ENCODE measurements at regions not wholly inside any gene's neighbourhood (a gene's known extent, or its start where the extent isn't known, plus 50 kb on each side); places are given as distances from the start of the nearest gene placed in this dataset.

DNA sequence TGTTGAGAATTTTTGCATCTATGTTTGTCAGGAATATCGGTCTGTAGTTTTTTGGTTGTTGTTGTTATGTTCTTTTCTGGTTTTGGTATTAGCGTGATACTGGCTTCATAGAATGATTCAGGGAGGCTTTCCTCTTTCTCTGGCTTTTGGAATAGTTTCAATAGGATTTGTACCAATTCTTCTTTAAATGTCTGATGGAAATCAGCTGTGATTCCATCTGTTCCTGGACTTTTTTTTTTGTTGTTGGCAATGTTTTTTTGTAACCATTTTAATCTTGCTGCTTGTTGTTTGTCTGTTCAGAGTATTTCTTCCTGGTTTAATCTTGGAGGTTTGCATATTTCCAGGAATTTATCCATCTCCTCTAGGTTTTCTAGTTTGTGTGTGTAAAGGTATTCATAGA lies 81.5 kb upstream of the GK2 start:
- Histone ChIP-seq H3K9ac (ENCODE audit: control insufficient read depth, insufficient read depth, low read length) (no peak overlapping the region), H3K4me1 (ENCODE audit: control insufficient read depth, insufficient read depth, low read length) (no peaks in the 10 kb centered on the region), H3K36me3 (ENCODE audit: control insufficient read depth in 2 of 2, insufficient read depth in 2 of 2, low read length in 1 of 2) (no peaks in the 10 kb centered on the region), H2AFZ (ENCODE audit: control insufficient read depth, low read depth, low read length) (no peak overlapping the region), H3K4me3 (no peak overlapping the region), H3K4me2 (ENCODE audit: control insufficient read depth, insufficient read depth) (no peak overlapping the region), H3K27ac (ENCODE audit: control insufficient read depth, insufficient read depth) (no peak overlapping the region), H3K79me2 (ENCODE audit: control insufficient read depth, insufficient read depth, low read length) (no peaks in the 10 kb centered on the region), H3K9me3 (replicated peaks; ENCODE audit: control insufficient read depth, insufficient read depth, low read length) (no peaks in the 10 kb centered on the region), H3K27me3 (replicated peaks in 1 of 2; ENCODE audit: control insufficient read depth in 2 of 2, insufficient read depth in 2 of 2, low read length in 1 of 2) (no peaks in the 10 kb centered on the region), H4K20me1 (ENCODE audit: control insufficient read depth, insufficient read depth) (no peaks in the 10 kb centered on the region)
- RAD21 ChIA-PET (ENCODE audit: unreplicated experiment) = no interaction called here
- ATAC-seq (no peak), DNase-seq (ENCODE audit: low read depth, low spot score) (no peak), FAIRE-seq (no peak)
- CTCF ChIA-PET = interaction anchor here (0.5 to 0.7 kb wide), 3 partner anchors 14 to 1324 kb away, joined by 3 to 4 read pairs (median 3); no protein-coding TSS in a partner anchor
- no TSS peak for BruUV-seq (replicated peaks)
- intact Hi-C loops (cut with micrococcal nuclease; ENCODE audit: unreplicated experiment) = no loop called here
- POLR2A ChIA-PET = no interaction called here
- in situ Hi-C loops (cut with MboI) = no loop called here
- SMC1A ChIA-PET (ENCODE audit: uncharacterized antibody, unreplicated experiment) = no interaction called here
- WGBS (ENCODE audit: insufficient coverage, insufficient replicate concordance, low lambda C conversion rate, missing lambda C conversion rate) = 20% methylated on average over 2 of the region's 2 CpGs
- TF ChIP-seq RCOR1 (conservative IDR thresholded peaks at IDR 0.05; ENCODE audit: low read depth, low read length) = no peak
- TF ChIP-seq NFXL1 (IDR thresholded peaks at IDR 0.05; ENCODE audit: borderline replicate concordance) = no peak
- no peak for TF ChIP-seq TCF3 (IDR thresholded peaks at IDR 0.05; ENCODE audit: borderline replicate concordance, insufficient read depth, low read depth, low read length)
- TF ChIP-seq, protein P1, sequence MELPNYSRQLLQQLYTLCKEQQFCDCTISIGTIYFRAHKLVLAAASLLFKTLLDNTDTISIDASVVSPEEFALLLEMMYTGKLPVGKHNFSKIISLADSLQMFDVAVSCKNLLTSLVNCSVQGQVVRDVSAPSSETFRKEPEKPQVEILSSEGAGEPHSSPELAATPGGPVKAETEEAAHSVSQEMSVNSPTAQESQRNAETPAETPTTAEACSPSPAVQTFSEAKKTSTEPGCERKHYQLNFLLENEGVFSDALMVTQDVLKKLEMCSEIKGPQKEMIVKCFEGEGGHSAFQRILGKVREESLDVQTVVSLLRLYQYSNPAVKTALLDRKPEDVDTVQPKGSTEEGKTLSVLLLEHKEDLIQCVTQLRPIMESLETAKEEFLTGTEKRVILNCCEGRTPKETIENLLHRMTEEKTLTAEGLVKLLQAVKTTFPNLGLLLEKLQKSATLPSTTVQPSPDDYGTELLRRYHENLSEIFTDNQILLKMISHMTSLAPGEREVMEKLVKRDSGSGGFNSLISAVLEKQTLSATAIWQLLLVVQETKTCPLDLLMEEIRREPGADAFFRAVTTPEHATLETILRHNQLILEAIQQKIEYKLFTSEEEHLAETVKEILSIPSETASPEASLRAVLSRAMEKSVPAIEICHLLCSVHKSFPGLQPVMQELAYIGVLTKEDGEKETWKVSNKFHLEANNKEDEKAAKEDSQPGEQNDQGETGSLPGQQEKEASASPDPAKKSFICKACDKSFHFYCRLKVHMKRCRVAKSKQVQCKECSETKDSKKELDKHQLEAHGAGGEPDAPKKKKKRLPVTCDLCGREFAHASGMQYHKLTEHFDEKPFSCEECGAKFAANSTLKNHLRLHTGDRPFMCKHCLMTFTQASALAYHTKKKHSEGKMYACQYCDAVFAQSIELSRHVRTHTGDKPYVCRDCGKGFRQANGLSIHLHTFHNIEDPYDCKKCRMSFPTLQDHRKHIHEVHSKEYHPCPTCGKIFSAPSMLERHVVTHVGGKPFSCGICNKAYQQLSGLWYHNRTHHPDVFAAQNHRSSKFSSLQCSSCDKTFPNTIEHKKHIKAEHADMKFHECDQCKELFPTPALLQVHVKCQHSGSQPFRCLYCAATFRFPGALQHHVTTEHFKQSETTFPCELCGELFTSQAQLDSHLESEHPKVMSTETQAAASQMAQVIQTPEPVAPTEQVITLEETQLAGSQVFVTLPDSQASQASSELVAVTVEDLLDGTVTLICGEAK (IDR thresholded peaks at IDR 0.05; ENCODE audit: borderline replicate concordance) = no peak
- no peak for TF ChIP-seq SRF (IDR thresholded peaks at IDR 0.05; ENCODE audit: low read depth in 2 of 2, low read length in 2 of 2)
- TF ChIP-seq, protein P2, sequence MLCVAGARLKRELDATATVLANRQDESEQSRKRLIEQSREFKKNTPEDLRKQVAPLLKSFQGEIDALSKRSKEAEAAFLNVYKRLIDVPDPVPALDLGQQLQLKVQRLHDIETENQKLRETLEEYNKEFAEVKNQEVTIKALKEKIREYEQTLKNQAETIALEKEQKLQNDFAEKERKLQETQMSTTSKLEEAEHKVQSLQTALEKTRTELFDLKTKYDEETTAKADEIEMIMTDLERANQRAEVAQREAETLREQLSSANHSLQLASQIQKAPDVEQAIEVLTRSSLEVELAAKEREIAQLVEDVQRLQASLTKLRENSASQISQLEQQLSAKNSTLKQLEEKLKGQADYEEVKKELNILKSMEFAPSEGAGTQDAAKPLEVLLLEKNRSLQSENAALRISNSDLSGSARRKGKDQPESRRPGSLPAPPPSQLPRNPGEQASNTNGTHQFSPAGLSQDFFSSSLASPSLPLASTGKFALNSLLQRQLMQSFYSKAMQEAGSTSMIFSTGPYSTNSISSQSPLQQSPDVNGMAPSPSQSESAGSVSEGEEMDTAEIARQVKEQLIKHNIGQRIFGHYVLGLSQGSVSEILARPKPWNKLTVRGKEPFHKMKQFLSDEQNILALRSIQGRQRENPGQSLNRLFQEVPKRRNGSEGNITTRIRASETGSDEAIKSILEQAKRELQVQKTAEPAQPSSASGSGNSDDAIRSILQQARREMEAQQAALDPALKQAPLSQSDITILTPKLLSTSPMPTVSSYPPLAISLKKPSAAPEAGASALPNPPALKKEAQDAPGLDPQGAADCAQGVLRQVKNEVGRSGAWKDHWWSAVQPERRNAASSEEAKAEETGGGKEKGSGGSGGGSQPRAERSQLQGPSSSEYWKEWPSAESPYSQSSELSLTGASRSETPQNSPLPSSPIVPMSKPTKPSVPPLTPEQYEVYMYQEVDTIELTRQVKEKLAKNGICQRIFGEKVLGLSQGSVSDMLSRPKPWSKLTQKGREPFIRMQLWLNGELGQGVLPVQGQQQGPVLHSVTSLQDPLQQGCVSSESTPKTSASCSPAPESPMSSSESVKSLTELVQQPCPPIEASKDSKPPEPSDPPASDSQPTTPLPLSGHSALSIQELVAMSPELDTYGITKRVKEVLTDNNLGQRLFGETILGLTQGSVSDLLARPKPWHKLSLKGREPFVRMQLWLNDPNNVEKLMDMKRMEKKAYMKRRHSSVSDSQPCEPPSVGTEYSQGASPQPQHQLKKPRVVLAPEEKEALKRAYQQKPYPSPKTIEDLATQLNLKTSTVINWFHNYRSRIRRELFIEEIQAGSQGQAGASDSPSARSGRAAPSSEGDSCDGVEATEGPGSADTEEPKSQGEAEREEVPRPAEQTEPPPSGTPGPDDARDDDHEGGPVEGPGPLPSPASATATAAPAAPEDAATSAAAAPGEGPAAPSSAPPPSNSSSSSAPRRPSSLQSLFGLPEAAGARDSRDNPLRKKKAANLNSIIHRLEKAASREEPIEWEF (IDR thresholded peaks at IDR 0.05; ENCODE audit: insufficient replicate concordance, low read depth, low read length) = no peak
- TF ChIP-seq, protein P3, sequence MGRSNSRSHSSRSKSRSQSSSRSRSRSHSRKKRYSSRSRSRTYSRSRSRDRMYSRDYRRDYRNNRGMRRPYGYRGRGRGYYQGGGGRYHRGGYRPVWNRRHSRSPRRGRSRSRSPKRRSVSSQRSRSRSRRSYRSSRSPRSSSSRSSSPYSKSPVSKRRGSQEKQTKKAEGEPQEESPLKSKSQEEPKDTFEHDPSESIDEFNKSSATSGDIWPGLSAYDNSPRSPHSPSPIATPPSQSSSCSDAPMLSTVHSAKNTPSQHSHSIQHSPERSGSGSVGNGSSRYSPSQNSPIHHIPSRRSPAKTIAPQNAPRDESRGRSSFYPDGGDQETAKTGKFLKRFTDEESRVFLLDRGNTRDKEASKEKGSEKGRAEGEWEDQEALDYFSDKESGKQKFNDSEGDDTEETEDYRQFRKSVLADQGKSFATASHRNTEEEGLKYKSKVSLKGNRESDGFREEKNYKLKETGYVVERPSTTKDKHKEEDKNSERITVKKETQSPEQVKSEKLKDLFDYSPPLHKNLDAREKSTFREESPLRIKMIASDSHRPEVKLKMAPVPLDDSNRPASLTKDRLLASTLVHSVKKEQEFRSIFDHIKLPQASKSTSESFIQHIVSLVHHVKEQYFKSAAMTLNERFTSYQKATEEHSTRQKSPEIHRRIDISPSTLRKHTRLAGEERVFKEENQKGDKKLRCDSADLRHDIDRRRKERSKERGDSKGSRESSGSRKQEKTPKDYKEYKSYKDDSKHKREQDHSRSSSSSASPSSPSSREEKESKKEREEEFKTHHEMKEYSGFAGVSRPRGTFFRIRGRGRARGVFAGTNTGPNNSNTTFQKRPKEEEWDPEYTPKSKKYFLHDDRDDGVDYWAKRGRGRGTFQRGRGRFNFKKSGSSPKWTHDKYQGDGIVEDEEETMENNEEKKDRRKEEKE (IDR thresholded peaks at IDR 0.05) = no peak
- TF ChIP-seq, protein P4, sequence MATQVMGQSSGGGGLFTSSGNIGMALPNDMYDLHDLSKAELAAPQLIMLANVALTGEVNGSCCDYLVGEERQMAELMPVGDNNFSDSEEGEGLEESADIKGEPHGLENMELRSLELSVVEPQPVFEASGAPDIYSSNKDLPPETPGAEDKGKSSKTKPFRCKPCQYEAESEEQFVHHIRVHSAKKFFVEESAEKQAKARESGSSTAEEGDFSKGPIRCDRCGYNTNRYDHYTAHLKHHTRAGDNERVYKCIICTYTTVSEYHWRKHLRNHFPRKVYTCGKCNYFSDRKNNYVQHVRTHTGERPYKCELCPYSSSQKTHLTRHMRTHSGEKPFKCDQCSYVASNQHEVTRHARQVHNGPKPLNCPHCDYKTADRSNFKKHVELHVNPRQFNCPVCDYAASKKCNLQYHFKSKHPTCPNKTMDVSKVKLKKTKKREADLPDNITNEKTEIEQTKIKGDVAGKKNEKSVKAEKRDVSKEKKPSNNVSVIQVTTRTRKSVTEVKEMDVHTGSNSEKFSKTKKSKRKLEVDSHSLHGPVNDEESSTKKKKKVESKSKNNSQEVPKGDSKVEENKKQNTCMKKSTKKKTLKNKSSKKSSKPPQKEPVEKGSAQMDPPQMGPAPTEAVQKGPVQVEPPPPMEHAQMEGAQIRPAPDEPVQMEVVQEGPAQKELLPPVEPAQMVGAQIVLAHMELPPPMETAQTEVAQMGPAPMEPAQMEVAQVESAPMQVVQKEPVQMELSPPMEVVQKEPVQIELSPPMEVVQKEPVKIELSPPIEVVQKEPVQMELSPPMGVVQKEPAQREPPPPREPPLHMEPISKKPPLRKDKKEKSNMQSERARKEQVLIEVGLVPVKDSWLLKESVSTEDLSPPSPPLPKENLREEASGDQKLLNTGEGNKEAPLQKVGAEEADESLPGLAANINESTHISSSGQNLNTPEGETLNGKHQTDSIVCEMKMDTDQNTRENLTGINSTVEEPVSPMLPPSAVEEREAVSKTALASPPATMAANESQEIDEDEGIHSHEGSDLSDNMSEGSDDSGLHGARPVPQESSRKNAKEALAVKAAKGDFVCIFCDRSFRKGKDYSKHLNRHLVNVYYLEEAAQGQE (IDR thresholded peaks at IDR 0.05; ENCODE audit: low read depth, low read length) = no peak
